OCI-LY7 (cell line): ENCODE measurements at regions not wholly inside any gene's neighbourhood (a gene's known extent, or its start where the extent isn't known, plus 50 kb on each side); places are given as distances from the start of the nearest gene placed in this dataset.

Experiments used
- EZH2phosphoT487 ChIP-seq: fragments of 200-600 bp; sonication (generic); IDR thresholded peaks from 2 replicates; pipeline ENCODE4 v1.6.1; 2018; ENCODE audit warnings: low read depth, borderline replicate concordance, mild to moderate bottlenecking, mixed run types, antibody characterized with exemption, low read length, moderate library complexity, mixed read lengths
- TF ChIP-seq, protein P1 (sequence below): fragments of 200-600 bp; sonication (generic); conservative IDR thresholded peaks from 2 replicates; pipeline ENCODE4 v1.5.1; 2014; ENCODE audit warnings: mild to moderate bottlenecking, antibody characterized with exemption, low read length, moderate library complexity, mixed read lengths

- TF ChIP-seq, protein P1, sequence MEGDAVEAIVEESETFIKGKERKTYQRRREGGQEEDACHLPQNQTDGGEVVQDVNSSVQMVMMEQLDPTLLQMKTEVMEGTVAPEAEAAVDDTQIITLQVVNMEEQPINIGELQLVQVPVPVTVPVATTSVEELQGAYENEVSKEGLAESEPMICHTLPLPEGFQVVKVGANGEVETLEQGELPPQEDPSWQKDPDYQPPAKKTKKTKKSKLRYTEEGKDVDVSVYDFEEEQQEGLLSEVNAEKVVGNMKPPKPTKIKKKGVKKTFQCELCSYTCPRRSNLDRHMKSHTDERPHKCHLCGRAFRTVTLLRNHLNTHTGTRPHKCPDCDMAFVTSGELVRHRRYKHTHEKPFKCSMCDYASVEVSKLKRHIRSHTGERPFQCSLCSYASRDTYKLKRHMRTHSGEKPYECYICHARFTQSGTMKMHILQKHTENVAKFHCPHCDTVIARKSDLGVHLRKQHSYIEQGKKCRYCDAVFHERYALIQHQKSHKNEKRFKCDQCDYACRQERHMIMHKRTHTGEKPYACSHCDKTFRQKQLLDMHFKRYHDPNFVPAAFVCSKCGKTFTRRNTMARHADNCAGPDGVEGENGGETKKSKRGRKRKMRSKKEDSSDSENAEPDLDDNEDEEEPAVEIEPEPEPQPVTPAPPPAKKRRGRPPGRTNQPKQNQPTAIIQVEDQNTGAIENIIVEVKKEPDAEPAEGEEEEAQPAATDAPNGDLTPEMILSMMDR = no peak
- no peak for TF ChIP-seq EZH2phosphoT487
Measured at GRCh38 chr1:58981392-58981791, 197.5 kb upstream of the JUN start.
